ENCODE measurements at regions not wholly inside any gene's neighbourhood (a gene's known extent, or its start where the extent isn't known, plus 50 kb on each side); places are given as distances from the start of the nearest gene placed in this dataset.

DNA sequence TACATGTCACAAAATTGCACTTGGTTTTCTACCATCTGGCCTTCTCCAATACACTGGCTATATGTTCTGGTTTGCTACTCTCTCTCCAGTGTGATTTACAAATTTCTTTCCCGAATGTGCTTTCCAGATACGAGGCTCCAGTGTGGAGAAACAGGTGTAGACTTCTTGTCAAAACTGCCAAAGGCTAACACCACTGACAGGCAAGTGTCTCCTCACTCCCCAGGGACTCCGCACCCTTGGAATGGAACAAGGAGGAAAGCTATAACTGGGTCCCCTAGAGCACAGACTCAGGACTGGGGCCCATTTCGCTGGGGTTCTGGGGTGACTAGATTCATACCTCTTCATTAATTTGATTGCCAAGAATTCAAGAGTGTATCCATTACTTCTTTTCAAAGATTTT lies 161.8 kb downstream of the FOXO1 start:
- H3K9me2 ChIP-seq (replicated peaks; ENCODE audit: control insufficient read depth, low read length), result no peaks in the 10 kb centered on the region
- no peaks in the 10 kb centered on the region for H3K36me3 ChIP-seq (ENCODE audit: control insufficient read depth, low read length)
- no peaks in the 10 kb centered on the region for H3K27me3 ChIP-seq (ENCODE audit: control insufficient read depth, low read length)
- H4K20me1 ChIP-seq (ENCODE audit: control insufficient read depth, insufficient read depth, low read depth, low read length), result no peaks in the 10 kb centered on the region
- TF ChIP-seq EZH2phosphoT487 (IDR thresholded peaks at IDR 0.05; ENCODE audit: borderline replicate concordance, low read length), result no peak
- TF ChIP-seq, protein P1, sequence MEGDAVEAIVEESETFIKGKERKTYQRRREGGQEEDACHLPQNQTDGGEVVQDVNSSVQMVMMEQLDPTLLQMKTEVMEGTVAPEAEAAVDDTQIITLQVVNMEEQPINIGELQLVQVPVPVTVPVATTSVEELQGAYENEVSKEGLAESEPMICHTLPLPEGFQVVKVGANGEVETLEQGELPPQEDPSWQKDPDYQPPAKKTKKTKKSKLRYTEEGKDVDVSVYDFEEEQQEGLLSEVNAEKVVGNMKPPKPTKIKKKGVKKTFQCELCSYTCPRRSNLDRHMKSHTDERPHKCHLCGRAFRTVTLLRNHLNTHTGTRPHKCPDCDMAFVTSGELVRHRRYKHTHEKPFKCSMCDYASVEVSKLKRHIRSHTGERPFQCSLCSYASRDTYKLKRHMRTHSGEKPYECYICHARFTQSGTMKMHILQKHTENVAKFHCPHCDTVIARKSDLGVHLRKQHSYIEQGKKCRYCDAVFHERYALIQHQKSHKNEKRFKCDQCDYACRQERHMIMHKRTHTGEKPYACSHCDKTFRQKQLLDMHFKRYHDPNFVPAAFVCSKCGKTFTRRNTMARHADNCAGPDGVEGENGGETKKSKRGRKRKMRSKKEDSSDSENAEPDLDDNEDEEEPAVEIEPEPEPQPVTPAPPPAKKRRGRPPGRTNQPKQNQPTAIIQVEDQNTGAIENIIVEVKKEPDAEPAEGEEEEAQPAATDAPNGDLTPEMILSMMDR (IDR thresholded peaks at IDR 0.05; ENCODE audit: low read depth, low read length, poor library complexity, severe bottlenecking), result no peak
- H3F3A ChIP-seq (ENCODE audit: control insufficient read depth, insufficient read depth), result no peaks in the 10 kb centered on the region
- H3K4me2 ChIP-seq (ENCODE audit: low read length), result no peak overlapping the region
- H3K4me3 ChIP-seq (ENCODE audit: low read length), result no peak overlapping the region
- H3K79me2 ChIP-seq (ENCODE audit: control insufficient read depth, low read length), result no peaks in the 10 kb centered on the region
- H3K4me1 ChIP-seq (ENCODE audit: control insufficient read depth, low read length), result no peaks in the 10 kb centered on the region
- no peaks in the 10 kb centered on the region for H3K9me3 ChIP-seq (ENCODE audit: control insufficient read depth, insufficient read depth, low read length)
- no peak overlapping the region for H3K27ac ChIP-seq (ENCODE audit: low read depth, low read length)

DNA sequence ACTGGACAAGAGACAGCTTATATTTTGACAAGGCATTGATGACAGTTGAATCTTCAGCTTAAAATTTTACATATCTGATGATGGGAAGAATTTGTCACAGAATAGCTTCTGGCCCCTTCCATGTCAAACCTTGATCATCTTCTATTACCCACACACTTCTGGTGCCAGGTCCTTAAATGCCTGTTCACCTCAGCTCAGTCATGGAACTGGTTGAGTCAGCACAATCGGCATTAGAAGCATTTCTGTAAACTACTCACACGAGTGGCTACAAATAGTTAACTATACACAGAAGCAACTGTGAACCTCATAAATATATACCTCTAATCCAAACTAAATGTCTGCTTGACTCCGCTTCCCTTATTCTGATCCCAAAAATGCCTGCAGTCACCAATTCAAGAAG lies 161.2 kb downstream of the FOXO1 start:
- H3K27ac ChIP-seq (ENCODE audit: low read depth, low read length), result no peak overlapping the region
- no peaks in the 10 kb centered on the region for H4K20me1 ChIP-seq (ENCODE audit: control insufficient read depth, insufficient read depth, low read depth, low read length)
- H3K36me3 ChIP-seq (ENCODE audit: control insufficient read depth, low read length), result no peaks in the 10 kb centered on the region
- H3K9me2 ChIP-seq (replicated peaks; ENCODE audit: control insufficient read depth, low read length), result no peaks in the 10 kb centered on the region
- no peaks in the 10 kb centered on the region for H3K27me3 ChIP-seq (ENCODE audit: control insufficient read depth, low read length)
- H3K79me2 ChIP-seq (ENCODE audit: control insufficient read depth, low read length), result no peaks in the 10 kb centered on the region
- no peak overlapping the region for H3K4me2 ChIP-seq (ENCODE audit: low read length)
- H3K9me3 ChIP-seq (ENCODE audit: control insufficient read depth, insufficient read depth, low read length), result no peaks in the 10 kb centered on the region
- H3K4me1 ChIP-seq (ENCODE audit: control insufficient read depth, low read length), result no peaks in the 10 kb centered on the region
- TF ChIP-seq, protein P1 (IDR thresholded peaks at IDR 0.05; ENCODE audit: low read depth, low read length, poor library complexity, severe bottlenecking), result no peak
- no peak for TF ChIP-seq EZH2phosphoT487 (IDR thresholded peaks at IDR 0.05; ENCODE audit: borderline replicate concordance, low read length)
- H3K4me3 ChIP-seq (ENCODE audit: low read length), result no peak overlapping the region
- H3F3A ChIP-seq (ENCODE audit: control insufficient read depth, insufficient read depth), result no peaks in the 10 kb centered on the region
